ENCODE measurements at regions not wholly inside any gene's neighbourhood (a gene's known extent, or its start where the extent isn't known, plus 50 kb on each side); places are given as distances from the start of the nearest gene placed in this dataset.
"Not testable (repeated sequence)": the region's sequence is repeated elsewhere in the genome, so short reads cannot be mapped to it uniquely, and the experiment has no call there.

- in situ Hi-C loops (cut with MboI; ENCODE audit: low sequenced_read_pairs, unreplicated experiment): no loop called here
- no peak for TF ChIP-seq CTCF (IDR thresholded peaks at IDR 0.05; ENCODE audit: borderline replicate concordance, control extremely low read depth, extremely low read depth, insufficient read depth, missing control alignments)
- DNase-seq (ENCODE audit: low spot score): no peak
Observed at GRCh38 chr10:64637939-64638338, 1116.7 kb downstream of the REEP3 start.

GRCh38 chr10:64648915-64649314 is 1127.7 kb downstream of the REEP3 start:
- no peak for DNase-seq (ENCODE audit: low spot score)
- in situ Hi-C loops (cut with MboI; ENCODE audit: low sequenced_read_pairs, unreplicated experiment): no loop called here
- TF ChIP-seq CTCF (IDR thresholded peaks at IDR 0.05; ENCODE audit: borderline replicate concordance, control extremely low read depth, extremely low read depth, insufficient read depth, missing control alignments): no peak

- no peak for DNase-seq (ENCODE audit: low spot score)
- TF ChIP-seq CTCF (IDR thresholded peaks at IDR 0.05; ENCODE audit: borderline replicate concordance, control extremely low read depth, extremely low read depth, insufficient read depth, missing control alignments): no peak
- in situ Hi-C loops (cut with MboI; ENCODE audit: low sequenced_read_pairs, unreplicated experiment): no loop called here
Observed at GRCh38 chr10:64658528-64658927, 1137.3 kb downstream of the REEP3 start.

GRCh38 chr10:64659311-64659710 is 1138.1 kb downstream of the REEP3 start:
- no peak for TF ChIP-seq CTCF (IDR thresholded peaks at IDR 0.05; ENCODE audit: borderline replicate concordance, control extremely low read depth, extremely low read depth, insufficient read depth, missing control alignments)
- in situ Hi-C loops (cut with MboI; ENCODE audit: low sequenced_read_pairs, unreplicated experiment): no loop called here
- DNase-seq (ENCODE audit: low spot score): no peak

GRCh38 chr10:64682043-64682442 is 1160.8 kb downstream of the REEP3 start:
- no peak for TF ChIP-seq CTCF (IDR thresholded peaks at IDR 0.05; ENCODE audit: borderline replicate concordance, control extremely low read depth, extremely low read depth, insufficient read depth, missing control alignments)
- in situ Hi-C loops (cut with MboI; ENCODE audit: low sequenced_read_pairs, unreplicated experiment): no loop called here
- DNase-seq (ENCODE audit: low spot score): no peak

- no peak for TF ChIP-seq CTCF (IDR thresholded peaks at IDR 0.05; ENCODE audit: borderline replicate concordance, control extremely low read depth, extremely low read depth, insufficient read depth, missing control alignments)
- DNase-seq (ENCODE audit: low spot score): no peak
- in situ Hi-C loops (cut with MboI; ENCODE audit: low sequenced_read_pairs, unreplicated experiment): no loop called here
Observed at GRCh38 chr10:64690194-64690593, 1169.0 kb downstream of the REEP3 start.

GRCh38 chr10:64699244-64699643 is 1178.0 kb downstream of the REEP3 start:
- no peak for DNase-seq (ENCODE audit: low spot score)
- in situ Hi-C loops (cut with MboI; ENCODE audit: low sequenced_read_pairs, unreplicated experiment): no loop called here
- no peak for TF ChIP-seq CTCF (IDR thresholded peaks at IDR 0.05; ENCODE audit: borderline replicate concordance, control extremely low read depth, extremely low read depth, insufficient read depth, missing control alignments)

GRCh38 chr10:64702086-64702485 is 1180.9 kb downstream of the REEP3 start:
- DNase-seq (ENCODE audit: low spot score); in situ Hi-C loops (cut with MboI; ENCODE audit: low sequenced_read_pairs, unreplicated experiment): not testable (repeated sequence)

All from GM13976 (cell line).